HPDE6-E6E7 (cell line): ENCODE measurements at regions not wholly inside any gene's neighbourhood (a gene's known extent, or its start where the extent isn't known, plus 50 kb on each side); places are given as distances from the start of the nearest gene placed in this dataset.

Experiments
- DNase-seq: peaks from one replicate; pipeline ENCODE4 v3.0.0; 2011; ENCODE audit warnings: missing footprints; ENCODE audit errors: extremely low spot score

GRCh38 chr10:118537623-118538022 lies 57.8 kb downstream of the PRLHR start:
- DNase-seq, result no peak

- DNase-seq, result no peak
These were observed 61.3 kb downstream of the PRLHR start for GRCh38 chr10:118534136-118534535.

GRCh38 chr10:118531105-118531852 lies 64.2 kb downstream of the PRLHR start:
- no peak for DNase-seq

- DNase-seq, result no peak
These were observed 67.0 kb downstream of the PRLHR start for GRCh38 chr10:118528426-118528825.

- DNase-seq, result peak; percentile 50
These were observed 71.7 kb downstream of the PRLHR start for GRCh38 chr10:118523775-118524174.

- peak; percentile 75 for DNase-seq
These were observed 72.5 kb downstream of the PRLHR start for GRCh38 chr10:118522791-118523498.

GRCh38 chr10:118521415-118522117 lies 73.9 kb downstream of the PRLHR start:
- DNase-seq, result no peak

GRCh38 chr10:118520116-118520742 lies 75.2 kb downstream of the PRLHR start:
- no peak for DNase-seq

- DNase-seq, result no peak
These were observed 77.4 kb downstream of the PRLHR start for GRCh38 chr10:118518095-118518494.

- DNase-seq, result no peak
These were observed 78.7 kb downstream of the PRLHR start for GRCh38 chr10:118516716-118517115.

- DNase-seq, result no peak
These were observed 82.3 kb downstream of the PRLHR start for GRCh38 chr10:118513174-118513573.

GRCh38 chr10:118511711-118512110 lies 83.7 kb downstream of the PRLHR start:
- no peak for DNase-seq

GRCh38 chr10:118508863-118509262 lies 86.6 kb downstream of the PRLHR start:
- no peak for DNase-seq

GRCh38 chr10:118508355-118508754 lies 87.1 kb downstream of the PRLHR start:
- no peak for DNase-seq

- no peak for DNase-seq
These were observed 88.5 kb downstream of the PRLHR start for GRCh38 chr10:118506671-118507590.

- no peak for DNase-seq
These were observed 90.1 kb downstream of the PRLHR start for GRCh38 chr10:118505363-118505762.

GRCh38 chr10:118504467-118505205 lies 90.8 kb downstream of the PRLHR start:
- peak; percentile 82 for DNase-seq

GRCh38 chr10:118504044-118504443 lies 91.4 kb downstream of the PRLHR start:
- no peak for DNase-seq

GRCh38 chr10:118503192-118503591 lies 92.3 kb downstream of the PRLHR start:
- no peak for DNase-seq
